ENCODE measurements at regions not wholly inside any gene's neighbourhood (a gene's known extent, or its start where the extent isn't known, plus 50 kb on each side); places are given as distances from the start of the nearest gene placed in this dataset.

DNA sequence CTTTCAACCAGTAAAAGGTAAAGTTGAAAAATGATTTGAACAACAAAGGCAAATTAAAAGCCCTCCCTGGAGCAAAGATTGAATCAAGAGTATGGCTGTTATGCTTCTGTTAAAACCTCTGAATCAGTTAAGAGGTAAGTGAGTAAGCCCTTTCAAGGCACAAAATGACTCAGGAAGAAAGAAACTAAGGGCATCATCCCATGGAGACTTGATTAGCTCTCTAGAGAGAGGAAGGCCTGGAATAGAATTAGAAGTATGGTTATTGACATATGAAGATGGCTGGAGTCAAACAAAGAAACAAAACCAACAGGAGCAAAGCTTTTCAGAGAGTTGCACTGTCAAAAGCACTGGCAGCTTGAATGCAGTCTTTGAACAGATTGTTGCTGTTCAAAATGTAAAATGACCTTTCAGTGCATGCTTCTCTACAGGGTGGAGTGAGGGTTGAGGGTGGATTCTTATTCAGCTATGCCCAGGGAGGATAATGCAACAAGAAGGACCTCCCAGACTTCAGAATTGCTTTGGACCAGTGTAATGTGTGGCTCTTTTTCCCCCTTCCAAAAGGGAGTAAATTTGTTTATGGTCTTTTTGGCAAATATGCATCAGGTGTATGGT lies 365.5 kb downstream of the GBA3 start:
- DNase-seq (ENCODE audit: low spot score in 2 of 2): no peak
- no peaks in the 10 kb centered on the region for H3K27me3 ChIP-seq
- intact Hi-C loops (cut with DNase I): no loop called here
- no peaks in the 10 kb centered on the region for H3K4me1 ChIP-seq
- no peaks in the 10 kb centered on the region for H3K9me3 ChIP-seq
- H3K36me3 ChIP-seq: no peaks in the 10 kb centered on the region
- no peak overlapping the region for H3K27ac ChIP-seq
- TF ChIP-seq, protein P1, sequence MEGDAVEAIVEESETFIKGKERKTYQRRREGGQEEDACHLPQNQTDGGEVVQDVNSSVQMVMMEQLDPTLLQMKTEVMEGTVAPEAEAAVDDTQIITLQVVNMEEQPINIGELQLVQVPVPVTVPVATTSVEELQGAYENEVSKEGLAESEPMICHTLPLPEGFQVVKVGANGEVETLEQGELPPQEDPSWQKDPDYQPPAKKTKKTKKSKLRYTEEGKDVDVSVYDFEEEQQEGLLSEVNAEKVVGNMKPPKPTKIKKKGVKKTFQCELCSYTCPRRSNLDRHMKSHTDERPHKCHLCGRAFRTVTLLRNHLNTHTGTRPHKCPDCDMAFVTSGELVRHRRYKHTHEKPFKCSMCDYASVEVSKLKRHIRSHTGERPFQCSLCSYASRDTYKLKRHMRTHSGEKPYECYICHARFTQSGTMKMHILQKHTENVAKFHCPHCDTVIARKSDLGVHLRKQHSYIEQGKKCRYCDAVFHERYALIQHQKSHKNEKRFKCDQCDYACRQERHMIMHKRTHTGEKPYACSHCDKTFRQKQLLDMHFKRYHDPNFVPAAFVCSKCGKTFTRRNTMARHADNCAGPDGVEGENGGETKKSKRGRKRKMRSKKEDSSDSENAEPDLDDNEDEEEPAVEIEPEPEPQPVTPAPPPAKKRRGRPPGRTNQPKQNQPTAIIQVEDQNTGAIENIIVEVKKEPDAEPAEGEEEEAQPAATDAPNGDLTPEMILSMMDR (IDR thresholded peaks at IDR 0.05): no peak
- no peak overlapping the region for H3K4me3 ChIP-seq

DNA sequence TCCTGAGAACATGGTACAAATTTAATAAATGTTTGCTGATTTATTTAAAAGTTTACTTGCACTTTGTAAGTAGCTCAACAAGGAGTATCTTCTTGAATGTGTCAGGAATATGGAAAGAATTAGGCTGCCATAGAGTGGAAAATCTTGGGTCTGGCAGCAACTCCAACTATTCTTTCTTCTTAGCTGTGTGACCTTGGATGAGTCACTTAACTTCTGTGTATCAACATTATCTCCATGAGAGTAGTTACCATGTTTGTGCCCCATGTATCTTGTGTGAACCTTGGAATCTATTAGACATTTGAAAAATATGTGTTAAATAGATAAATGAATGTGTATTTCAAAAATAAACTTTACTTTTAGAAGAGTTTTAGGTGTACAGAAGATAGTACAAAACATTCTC lies 348.8 kb downstream of the GBA3 start:
- H3K9me3 ChIP-seq: no peaks in the 10 kb centered on the region
- H3K4me3 ChIP-seq: no peak overlapping the region
- no peaks in the 10 kb centered on the region for H3K36me3 ChIP-seq
- TF ChIP-seq, protein P1 (IDR thresholded peaks at IDR 0.05): no peak
- no peak for DNase-seq (ENCODE audit: low spot score in 2 of 2)
- no peak overlapping the region for H3K27ac ChIP-seq
- H3K27me3 ChIP-seq: no peaks in the 10 kb centered on the region
- intact Hi-C loops (cut with DNase I): no loop called here
- no peaks in the 10 kb centered on the region for H3K4me1 ChIP-seq

DNA sequence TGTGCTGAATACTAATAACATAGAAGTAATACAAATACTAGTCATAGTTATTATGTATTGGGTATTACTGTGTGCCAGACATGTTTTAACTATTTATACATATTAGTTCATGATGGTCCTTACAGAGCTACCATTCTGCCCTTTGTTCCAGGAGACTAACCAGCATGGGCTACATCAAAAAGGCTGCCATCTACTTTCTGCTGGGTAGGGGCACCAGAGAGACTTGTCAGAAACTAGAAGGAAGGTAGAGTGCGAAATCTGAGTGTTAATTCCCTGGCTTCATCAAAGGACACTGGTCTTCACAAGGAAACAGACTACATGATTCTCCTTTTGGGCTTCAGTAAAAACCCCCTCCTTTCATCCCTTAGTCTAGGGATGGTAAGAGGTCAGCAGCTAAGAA lies 347.8 kb downstream of the GBA3 start:
- Histone ChIP-seq H3K4me3 (no peak overlapping the region), H3K27me3 (no peaks in the 10 kb centered on the region), H3K36me3 (no peaks in the 10 kb centered on the region), H3K27ac (no peak overlapping the region), H3K4me1 (no peaks in the 10 kb centered on the region), H3K9me3 (no peaks in the 10 kb centered on the region)
- no peak for DNase-seq (ENCODE audit: low spot score in 2 of 2)
- TF ChIP-seq, protein P1 (IDR thresholded peaks at IDR 0.05): no peak
- intact Hi-C loops (cut with DNase I): no loop called here

DNA sequence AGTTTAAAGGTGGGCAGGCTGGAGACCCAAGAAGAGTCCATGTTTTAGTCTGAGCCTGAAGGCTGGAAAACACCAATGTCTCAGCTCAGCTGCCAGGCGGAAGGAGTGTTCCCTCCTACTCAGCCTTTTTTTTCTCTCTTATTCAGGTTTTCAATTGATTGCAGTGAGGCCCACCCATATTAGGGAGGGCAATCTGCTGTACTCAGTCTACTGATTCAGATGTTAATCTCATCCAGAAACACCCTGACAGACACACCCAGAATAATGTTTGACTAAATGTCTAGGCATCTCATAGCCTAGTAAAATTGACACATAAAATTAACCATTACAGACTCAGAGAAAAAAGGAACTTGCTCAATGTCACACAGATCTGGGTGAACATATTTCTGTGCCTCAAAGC lies 347.1 kb downstream of the GBA3 start:
- TF ChIP-seq, protein P1 (IDR thresholded peaks at IDR 0.05): no peak
- intact Hi-C loops (cut with DNase I): no loop called here
- Histone ChIP-seq H3K27me3 (no peaks in the 10 kb centered on the region), H3K36me3 (no peaks in the 10 kb centered on the region), H3K4me3 (no peak overlapping the region), H3K9me3 (no peaks in the 10 kb centered on the region), H3K27ac (no peak overlapping the region), H3K4me1 (no peaks in the 10 kb centered on the region)
- DNase-seq (ENCODE audit: low spot score in 2 of 2): no peak

DNA sequence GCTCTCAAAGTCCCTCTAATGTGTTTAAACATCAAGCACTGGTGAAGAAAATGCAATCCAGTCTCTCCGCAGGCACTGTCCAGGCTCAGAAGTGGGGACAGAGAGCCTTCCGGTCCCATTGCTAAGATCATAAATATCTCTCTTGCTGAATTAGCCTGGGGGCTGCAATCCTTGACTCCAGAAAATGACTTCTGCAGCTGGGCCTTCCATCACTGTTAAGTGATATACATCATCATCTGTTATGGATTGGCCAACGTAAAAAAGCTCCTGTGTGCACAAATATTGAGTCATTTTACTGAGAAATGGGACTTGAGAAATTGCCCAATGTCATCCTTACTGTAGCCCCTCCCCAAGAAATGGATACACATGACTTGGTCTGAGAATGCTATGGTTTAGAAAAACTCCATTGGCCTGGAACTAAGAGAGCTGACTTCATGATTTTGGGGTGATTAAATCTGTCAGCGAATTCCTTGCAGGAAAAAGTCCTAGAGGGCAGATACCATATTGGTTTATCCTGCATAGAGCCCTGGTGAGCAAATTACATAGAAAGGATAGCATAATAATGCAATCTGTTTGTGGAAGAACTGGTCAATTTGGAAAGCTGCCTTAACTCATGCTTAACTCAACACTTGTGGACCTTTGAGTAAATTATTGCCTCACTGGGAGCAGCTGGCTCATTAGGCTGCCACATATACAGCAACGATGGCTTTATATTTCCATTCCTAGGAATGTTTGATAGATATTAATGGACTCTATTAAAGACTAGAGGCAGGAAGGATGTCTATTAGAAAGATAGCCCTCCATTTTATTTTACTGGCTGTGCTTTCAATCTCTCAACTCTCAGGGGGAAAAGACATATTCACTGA lies 346.1 kb downstream of the GBA3 start:
- Histone ChIP-seq H3K9me3 (no peaks in the 10 kb centered on the region), H3K27ac (no peak overlapping the region), H3K4me3 (no peak overlapping the region), H3K27me3 (no peaks in the 10 kb centered on the region), H3K4me1 (no peaks in the 10 kb centered on the region), H3K36me3 (no peaks in the 10 kb centered on the region)
- DNase-seq (ENCODE audit: low spot score in 2 of 2): no peak
- TF ChIP-seq, protein P1 (IDR thresholded peaks at IDR 0.05): no peak
- intact Hi-C loops (cut with DNase I): no loop called here
